Stimulated activated naive CD8-positive, alpha-beta T cell treated with anti-CD3 and anti-CD28 coated beads, Interleukin-15, Interleukin-2, amounts not matched to agents 100 ng/mL and 50 ng/mL, for 24 hours (primary cell): ENCODE measurements at regions not wholly inside any gene's neighbourhood (a gene's known extent, or its start where the extent isn't known, plus 50 kb on each side); places are given as distances from the start of the nearest gene placed in this dataset.
"Not testable (repeated sequence)": the region's sequence is repeated elsewhere in the genome, so short reads cannot be mapped to it uniquely, and the experiment has no call there.

Experiments
- H3K27ac Mint-ChIP-seq: one replicate; pipeline ENCODE4 v1.8.0; 2021; ENCODE audit warnings: mild to moderate bottlenecking, mixed read lengths
- H3K27me3 Mint-ChIP-seq: one replicate; pipeline ENCODE4 v1.8.0; 2021; ENCODE audit warnings: mixed read lengths
- H3K36me3 Mint-ChIP-seq: one replicate; pipeline ENCODE4 v1.8.0; 2021; ENCODE audit warnings: low read depth, mixed read lengths
- H3K4me1 Mint-ChIP-seq: one replicate; pipeline ENCODE4 v1.8.0; 2021; ENCODE audit warnings: low read depth, mixed read lengths
- H3K4me3 Mint-ChIP-seq: one replicate; pipeline ENCODE4 v1.8.0; 2021; ENCODE audit warnings: mild to moderate bottlenecking, mixed read lengths
- H3K9me3 Mint-ChIP-seq: one replicate; pipeline ENCODE4 v1.8.0; 2021; ENCODE audit warnings: mixed read lengths

- H3K4me1 Mint-ChIP-seq = no peaks in the 10 kb centered on the region
- no peaks in the 10 kb centered on the region for H3K36me3 Mint-ChIP-seq
These were observed 469.9 kb upstream of the TUSC1 start for GRCh38 chr9:26148128-26148527.

GRCh38 chr9:26145938-26146337 is 467.7 kb upstream of the TUSC1 start:
- Mint-ChIP-seq H3K27me3 (no peaks in the 10 kb centered on the region), H3K27ac (no peak overlapping the region), H3K36me3 (no peaks in the 10 kb centered on the region), H3K4me3 (no peak overlapping the region), H3K4me1 (no peaks in the 10 kb centered on the region), H3K9me3 (no peaks in the 10 kb centered on the region)

More at GRCh38 chr9:26148128-26148527, 469.9 kb upstream of the TUSC1 start:
- H3K27me3 Mint-ChIP-seq = no peaks in the 10 kb centered on the region
- no peak overlapping the region for H3K27ac Mint-ChIP-seq
- H3K4me3 Mint-ChIP-seq = no peak overlapping the region
- peaks cover 9% of the 10 kb centered on the region for H3K9me3 Mint-ChIP-seq

- no peak overlapping the region for H3K27ac Mint-ChIP-seq
- no peaks in the 10 kb centered on the region for H3K27me3 Mint-ChIP-seq
- H3K4me1 Mint-ChIP-seq = no peaks in the 10 kb centered on the region
- no peak overlapping the region for H3K4me3 Mint-ChIP-seq
- H3K36me3 Mint-ChIP-seq = no peaks in the 10 kb centered on the region
- peaks cover 5% of the 10 kb centered on the region for H3K9me3 Mint-ChIP-seq
These were observed 464.4 kb upstream of the TUSC1 start for GRCh38 chr9:26142631-26143030.

- H3K9me3 Mint-ChIP-seq = peaks cover 5% of the 10 kb centered on the region
- H3K4me3 Mint-ChIP-seq = no peak overlapping the region
- no peaks in the 10 kb centered on the region for H3K27me3 Mint-ChIP-seq
- no peak overlapping the region for H3K27ac Mint-ChIP-seq
- no peaks in the 10 kb centered on the region for H3K4me1 Mint-ChIP-seq
- H3K36me3 Mint-ChIP-seq = no peaks in the 10 kb centered on the region
These were observed 464.0 kb upstream of the TUSC1 start for GRCh38 chr9:26142201-26142600.

GRCh38 chr9:26133537-26133936 is 455.3 kb upstream of the TUSC1 start:
- H3K36me3 Mint-ChIP-seq = no peaks in the 10 kb centered on the region
- H3K4me1 Mint-ChIP-seq = no peaks in the 10 kb centered on the region
- peaks cover 3% of the 10 kb centered on the region for H3K9me3 Mint-ChIP-seq
- H3K27ac Mint-ChIP-seq = no peak overlapping the region
- H3K27me3 Mint-ChIP-seq = no peaks in the 10 kb centered on the region
- no peak overlapping the region for H3K4me3 Mint-ChIP-seq

GRCh38 chr9:26132746-26133312 is 454.6 kb upstream of the TUSC1 start:
- Mint-ChIP-seq H3K9me3 (peaks cover 3% of the 10 kb centered on the region), H3K36me3 (no peaks in the 10 kb centered on the region), H3K4me3 (no peak overlapping the region), H3K4me1 (no peaks in the 10 kb centered on the region), H3K27ac (no peak overlapping the region), H3K27me3 (no peaks in the 10 kb centered on the region)

GRCh38 chr9:26131886-26132285 is 453.6 kb upstream of the TUSC1 start:
- no peak overlapping the region for H3K4me3 Mint-ChIP-seq
- H3K36me3 Mint-ChIP-seq = no peaks in the 10 kb centered on the region

GRCh38 chr9:26129217-26129616 is 451.0 kb upstream of the TUSC1 start:
- Mint-ChIP-seq H3K9me3 (peaks cover 3% of the 10 kb centered on the region), H3K27ac (no peak overlapping the region), H3K4me1 (no peaks in the 10 kb centered on the region), H3K27me3 (no peaks in the 10 kb centered on the region), H3K36me3 (no peaks in the 10 kb centered on the region), H3K4me3 (no peak overlapping the region)

More at GRCh38 chr9:26131886-26132285, 453.6 kb upstream of the TUSC1 start:
- no peaks in the 10 kb centered on the region for H3K4me1 Mint-ChIP-seq
- H3K27ac Mint-ChIP-seq = no peak overlapping the region
- peaks cover 3% of the 10 kb centered on the region for H3K9me3 Mint-ChIP-seq
- no peaks in the 10 kb centered on the region for H3K27me3 Mint-ChIP-seq

GRCh38 chr9:26125693-26126092 is 447.4 kb upstream of the TUSC1 start:
- H3K4me3 Mint-ChIP-seq = no peak overlapping the region
- no peaks in the 10 kb centered on the region for H3K4me1 Mint-ChIP-seq

GRCh38 chr9:26116085-26116484 is 437.8 kb upstream of the TUSC1 start:
- not testable (repeated sequence) for H3K4me3 Mint-ChIP-seq, H3K4me1 Mint-ChIP-seq, H3K27ac Mint-ChIP-seq, H3K9me3 Mint-ChIP-seq, H3K36me3 Mint-ChIP-seq, H3K27me3 Mint-ChIP-seq

More at GRCh38 chr9:26125693-26126092, 447.4 kb upstream of the TUSC1 start:
- Mint-ChIP-seq H3K27me3 (no peaks in the 10 kb centered on the region), H3K27ac (no peak overlapping the region), H3K36me3 (no peaks in the 10 kb centered on the region), H3K9me3 (peaks cover 3% of the 10 kb centered on the region)

GRCh38 chr9:26112724-26113123 is 434.5 kb upstream of the TUSC1 start:
- H3K36me3 Mint-ChIP-seq = no peaks in the 10 kb centered on the region
- no peak overlapping the region for H3K27ac Mint-ChIP-seq
- H3K27me3 Mint-ChIP-seq = no peaks in the 10 kb centered on the region
- H3K9me3 Mint-ChIP-seq = peaks cover 19% of the 10 kb centered on the region
- H3K4me3 Mint-ChIP-seq = no peak overlapping the region
- no peaks in the 10 kb centered on the region for H3K4me1 Mint-ChIP-seq

GRCh38 chr9:26086396-26086795 is 408.2 kb upstream of the TUSC1 start:
- Mint-ChIP-seq H3K4me3 (no peak overlapping the region), H3K27me3 (no peaks in the 10 kb centered on the region), H3K9me3 (peaks cover under 1% of the 10 kb centered on the region), H3K4me1 (no peaks in the 10 kb centered on the region), H3K27ac (no peak overlapping the region), H3K36me3 (no peaks in the 10 kb centered on the region)

GRCh38 chr9:26081847-26082246 is 403.6 kb upstream of the TUSC1 start:
- Mint-ChIP-seq H3K27me3 (no peaks in the 10 kb centered on the region), H3K4me3 (no peak overlapping the region), H3K4me1 (no peaks in the 10 kb centered on the region), H3K27ac (no peak overlapping the region), H3K36me3 (no peaks in the 10 kb centered on the region), H3K9me3 (peaks cover 10% of the 10 kb centered on the region)

GRCh38 chr9:26078706-26079105 is 400.5 kb upstream of the TUSC1 start:
- Mint-ChIP-seq H3K27me3 (no peaks in the 10 kb centered on the region), H3K27ac (no peak overlapping the region), H3K4me3 (no peak overlapping the region), H3K9me3 (peaks cover 21% of the 10 kb centered on the region), H3K4me1 (no peaks in the 10 kb centered on the region), H3K36me3 (no peaks in the 10 kb centered on the region)

- no peak overlapping the region for H3K27ac Mint-ChIP-seq
- no peaks in the 10 kb centered on the region for H3K4me1 Mint-ChIP-seq
- H3K27me3 Mint-ChIP-seq = no peaks in the 10 kb centered on the region
- no peak overlapping the region for H3K4me3 Mint-ChIP-seq
- H3K9me3 Mint-ChIP-seq = peaks cover 21% of the 10 kb centered on the region
- H3K36me3 Mint-ChIP-seq = no peaks in the 10 kb centered on the region
These were observed 399.6 kb upstream of the TUSC1 start for GRCh38 chr9:26077860-26078259.

- Mint-ChIP-seq H3K4me1 (no peaks in the 10 kb centered on the region), H3K4me3 (no peak overlapping the region), H3K27me3 (no peaks in the 10 kb centered on the region), H3K27ac (no peak overlapping the region), H3K9me3 (peaks cover 11% of the 10 kb centered on the region), H3K36me3 (no peaks in the 10 kb centered on the region)
These were observed 389.4 kb upstream of the TUSC1 start for GRCh38 chr9:26067608-26068007.
